GM23338 (cell line): ENCODE measurements at regions not wholly inside any gene's neighbourhood (a gene's known extent, or its start where the extent isn't known, plus 50 kb on each side); places are given as distances from the start of the nearest gene placed in this dataset.

Source experiments
- CREB1 ChIP-seq: fragments of 250-450 bp; sonication (Bioruptor Pico); IDR thresholded peaks from 2 replicates; pipeline ENCODE4 v1.5.0; 2020; ENCODE audit warnings: low read depth, mild to moderate bottlenecking, moderate library complexity
- EZH2 ChIP-seq: fragments of 200-600 bp; sonication (generic); IDR thresholded peaks from one replicate; pipeline ENCODE4 v1.8.0; 2017; ENCODE audit warnings: antibody characterized with exemption, mild to moderate bottlenecking, low read depth; ENCODE audit not compliant: unreplicated experiment
- EZH2phosphoT487 ChIP-seq: fragments of 200-600 bp; sonication (generic); IDR thresholded peaks from one replicate; pipeline ENCODE4 v1.8.1; 2018; ENCODE audit warnings: antibody characterized with exemption; ENCODE audit not compliant: unreplicated experiment
- JUNB ChIP-seq: IDR thresholded peaks from one replicate; pipeline ENCODE4 v1.6.1; 2016; ENCODE audit warnings: antibody characterized with exemption; ENCODE audit not compliant: unreplicated experiment
- POLR2AphosphoS5 ChIP-seq: IDR thresholded peaks from 2 replicates; pipeline ENCODE4 v1.6.1; 2016; ENCODE audit warnings: antibody characterized with exemption, low read depth
- STAT1 ChIP-seq: IDR thresholded peaks from one replicate; pipeline ENCODE4 v1.6.1; 2016; ENCODE audit warnings: antibody characterized with exemption; ENCODE audit not compliant: unreplicated experiment
- ZNF114 ChIP-seq: fragments of 250-450 bp; sonication (Bioruptor Pico); IDR thresholded peaks from 2 replicates; pipeline ENCODE4 v1.5.0; 2020; ENCODE audit warnings: mild to moderate bottlenecking, moderate library complexity
- TF ChIP-seq, protein P1 (sequence below), 2 experiments: fragments of 200-600 bp in 1 of 2; sonication (generic) in 1 of 2; conservative IDR thresholded peaks; 2 replicates each; pipeline versions ENCODE4 v1.5.1 to v1.6.1; 2016 to 2017; ENCODE audit warnings: antibody characterized with exemption in 2 of 2, low read depth in 2 of 2, mild to moderate bottlenecking in 2 of 2, moderate library complexity in 1 of 2
- TF ChIP-seq, protein P2 (sequence below): IDR thresholded peaks from 2 replicates; pipeline ENCODE4 v1.6.1; 2016; ENCODE audit warnings: antibody characterized with exemption
- TF ChIP-seq, protein P3 (sequence below): IDR thresholded peaks from one replicate; pipeline ENCODE4 v1.6.1; 2018; ENCODE audit warnings: antibody characterized with exemption; ENCODE audit not compliant: unreplicated experiment

DNA sequence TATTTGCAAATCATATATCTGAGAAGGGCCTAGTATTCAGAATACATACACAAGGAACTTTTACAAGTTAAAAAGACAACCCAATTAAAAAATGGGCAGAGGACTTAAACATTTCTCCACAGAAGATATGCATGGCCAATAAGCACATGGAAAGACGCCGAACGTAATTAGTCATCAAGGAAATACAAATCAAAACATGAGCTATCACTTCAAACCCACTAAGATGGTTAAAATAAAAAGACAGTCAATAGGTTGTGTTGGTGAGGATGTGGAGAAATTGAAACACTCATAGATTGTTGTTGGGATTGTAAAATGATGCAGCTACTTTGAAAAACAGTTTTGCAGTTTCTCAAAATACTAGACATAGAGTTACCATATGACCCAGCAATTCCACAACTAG is 61.2 kb upstream of the NEO1 start:
- TF ChIP-seq, protein P1, sequence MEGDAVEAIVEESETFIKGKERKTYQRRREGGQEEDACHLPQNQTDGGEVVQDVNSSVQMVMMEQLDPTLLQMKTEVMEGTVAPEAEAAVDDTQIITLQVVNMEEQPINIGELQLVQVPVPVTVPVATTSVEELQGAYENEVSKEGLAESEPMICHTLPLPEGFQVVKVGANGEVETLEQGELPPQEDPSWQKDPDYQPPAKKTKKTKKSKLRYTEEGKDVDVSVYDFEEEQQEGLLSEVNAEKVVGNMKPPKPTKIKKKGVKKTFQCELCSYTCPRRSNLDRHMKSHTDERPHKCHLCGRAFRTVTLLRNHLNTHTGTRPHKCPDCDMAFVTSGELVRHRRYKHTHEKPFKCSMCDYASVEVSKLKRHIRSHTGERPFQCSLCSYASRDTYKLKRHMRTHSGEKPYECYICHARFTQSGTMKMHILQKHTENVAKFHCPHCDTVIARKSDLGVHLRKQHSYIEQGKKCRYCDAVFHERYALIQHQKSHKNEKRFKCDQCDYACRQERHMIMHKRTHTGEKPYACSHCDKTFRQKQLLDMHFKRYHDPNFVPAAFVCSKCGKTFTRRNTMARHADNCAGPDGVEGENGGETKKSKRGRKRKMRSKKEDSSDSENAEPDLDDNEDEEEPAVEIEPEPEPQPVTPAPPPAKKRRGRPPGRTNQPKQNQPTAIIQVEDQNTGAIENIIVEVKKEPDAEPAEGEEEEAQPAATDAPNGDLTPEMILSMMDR (conservative IDR thresholded peaks at IDR 0.05; ENCODE audit: low read depth in 2 of 2): no peak
- TF ChIP-seq STAT1: no peak
- TF ChIP-seq CREB1 (CRISPR knock-in tag): no peak
- TF ChIP-seq ZNF114 (CRISPR knock-in tag): no peak
- no peak for TF ChIP-seq EZH2phosphoT487
- TF ChIP-seq JUNB: no peak
- TF ChIP-seq EZH2: no peak
- no peak for TF ChIP-seq POLR2AphosphoS5
- TF ChIP-seq, protein P2, sequence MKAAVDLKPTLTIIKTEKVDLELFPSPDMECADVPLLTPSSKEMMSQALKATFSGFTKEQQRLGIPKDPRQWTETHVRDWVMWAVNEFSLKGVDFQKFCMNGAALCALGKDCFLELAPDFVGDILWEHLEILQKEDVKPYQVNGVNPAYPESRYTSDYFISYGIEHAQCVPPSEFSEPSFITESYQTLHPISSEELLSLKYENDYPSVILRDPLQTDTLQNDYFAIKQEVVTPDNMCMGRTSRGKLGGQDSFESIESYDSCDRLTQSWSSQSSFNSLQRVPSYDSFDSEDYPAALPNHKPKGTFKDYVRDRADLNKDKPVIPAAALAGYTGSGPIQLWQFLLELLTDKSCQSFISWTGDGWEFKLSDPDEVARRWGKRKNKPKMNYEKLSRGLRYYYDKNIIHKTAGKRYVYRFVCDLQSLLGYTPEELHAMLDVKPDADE: no peak
- TF ChIP-seq, protein P3, sequence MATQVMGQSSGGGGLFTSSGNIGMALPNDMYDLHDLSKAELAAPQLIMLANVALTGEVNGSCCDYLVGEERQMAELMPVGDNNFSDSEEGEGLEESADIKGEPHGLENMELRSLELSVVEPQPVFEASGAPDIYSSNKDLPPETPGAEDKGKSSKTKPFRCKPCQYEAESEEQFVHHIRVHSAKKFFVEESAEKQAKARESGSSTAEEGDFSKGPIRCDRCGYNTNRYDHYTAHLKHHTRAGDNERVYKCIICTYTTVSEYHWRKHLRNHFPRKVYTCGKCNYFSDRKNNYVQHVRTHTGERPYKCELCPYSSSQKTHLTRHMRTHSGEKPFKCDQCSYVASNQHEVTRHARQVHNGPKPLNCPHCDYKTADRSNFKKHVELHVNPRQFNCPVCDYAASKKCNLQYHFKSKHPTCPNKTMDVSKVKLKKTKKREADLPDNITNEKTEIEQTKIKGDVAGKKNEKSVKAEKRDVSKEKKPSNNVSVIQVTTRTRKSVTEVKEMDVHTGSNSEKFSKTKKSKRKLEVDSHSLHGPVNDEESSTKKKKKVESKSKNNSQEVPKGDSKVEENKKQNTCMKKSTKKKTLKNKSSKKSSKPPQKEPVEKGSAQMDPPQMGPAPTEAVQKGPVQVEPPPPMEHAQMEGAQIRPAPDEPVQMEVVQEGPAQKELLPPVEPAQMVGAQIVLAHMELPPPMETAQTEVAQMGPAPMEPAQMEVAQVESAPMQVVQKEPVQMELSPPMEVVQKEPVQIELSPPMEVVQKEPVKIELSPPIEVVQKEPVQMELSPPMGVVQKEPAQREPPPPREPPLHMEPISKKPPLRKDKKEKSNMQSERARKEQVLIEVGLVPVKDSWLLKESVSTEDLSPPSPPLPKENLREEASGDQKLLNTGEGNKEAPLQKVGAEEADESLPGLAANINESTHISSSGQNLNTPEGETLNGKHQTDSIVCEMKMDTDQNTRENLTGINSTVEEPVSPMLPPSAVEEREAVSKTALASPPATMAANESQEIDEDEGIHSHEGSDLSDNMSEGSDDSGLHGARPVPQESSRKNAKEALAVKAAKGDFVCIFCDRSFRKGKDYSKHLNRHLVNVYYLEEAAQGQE: no peak
